SH-SY5Y (cell line): ENCODE measurements at regions not wholly inside any gene's neighbourhood (a gene's known extent, or its start where the extent isn't known, plus 50 kb on each side); places are given as distances from the start of the nearest gene placed in this dataset.

ENCODE experiments used
- GATA2 ChIP-seq: IDR thresholded peaks from 2 replicates; pipeline ENCODE4 v1.6.1; 2011; ENCODE audit warnings: mild to moderate bottlenecking, low read depth, low read length
- GATA3 ChIP-seq: IDR thresholded peaks from 2 replicates; pipeline ENCODE4 v1.6.1; 2011; ENCODE audit warnings: low read depth, mild to moderate bottlenecking, low read length, moderate library complexity

GRCh38 chr5:61234019-61234418, 71.8 kb upstream of the SMIM15 start:
- TF ChIP-seq GATA3: no peak
- no peak for TF ChIP-seq GATA2
